Superior temporal gyrus (tissue), 1 donor: ENCODE measurements at regions not wholly inside any gene's neighbourhood (a gene's known extent, or its start where the extent isn't known, plus 50 kb on each side); places are given as distances from the start of the nearest gene placed in this dataset.
A peak's percentile ranks its signal among the peaks of the same experiment; 100 is the strongest.
"Not testable (repeated sequence)": the region's sequence is repeated elsewhere in the genome, so short reads cannot be mapped to it uniquely, and the experiment has no call there.

Experiments
- DNase-seq: peaks from one replicate; pipeline ENCODE4 v3.0.0-alpha.2; 2016; ENCODE audit errors: extremely low spot score

DNA sequence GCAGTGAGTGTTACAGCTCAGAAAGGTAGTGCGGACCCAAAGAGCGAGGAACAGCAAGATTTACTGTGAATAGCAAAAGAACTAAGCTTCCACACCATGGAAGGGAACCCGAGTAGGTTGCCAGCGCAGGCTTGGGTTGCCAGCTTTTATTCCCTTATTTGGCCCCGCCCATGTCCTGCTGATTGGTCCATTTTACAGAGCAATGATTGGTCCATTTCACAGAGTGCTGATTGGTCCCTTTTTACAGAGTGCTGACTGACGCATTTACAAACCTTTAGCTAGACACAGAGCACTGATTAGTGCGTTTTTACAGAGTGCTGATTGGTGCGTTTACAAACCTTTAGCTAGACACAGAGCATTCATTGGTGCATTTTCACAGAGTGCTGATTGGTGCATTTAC, 1030.7 kb downstream of the EPHA7 start:
- DNase-seq, result not testable (repeated sequence)

DNA sequence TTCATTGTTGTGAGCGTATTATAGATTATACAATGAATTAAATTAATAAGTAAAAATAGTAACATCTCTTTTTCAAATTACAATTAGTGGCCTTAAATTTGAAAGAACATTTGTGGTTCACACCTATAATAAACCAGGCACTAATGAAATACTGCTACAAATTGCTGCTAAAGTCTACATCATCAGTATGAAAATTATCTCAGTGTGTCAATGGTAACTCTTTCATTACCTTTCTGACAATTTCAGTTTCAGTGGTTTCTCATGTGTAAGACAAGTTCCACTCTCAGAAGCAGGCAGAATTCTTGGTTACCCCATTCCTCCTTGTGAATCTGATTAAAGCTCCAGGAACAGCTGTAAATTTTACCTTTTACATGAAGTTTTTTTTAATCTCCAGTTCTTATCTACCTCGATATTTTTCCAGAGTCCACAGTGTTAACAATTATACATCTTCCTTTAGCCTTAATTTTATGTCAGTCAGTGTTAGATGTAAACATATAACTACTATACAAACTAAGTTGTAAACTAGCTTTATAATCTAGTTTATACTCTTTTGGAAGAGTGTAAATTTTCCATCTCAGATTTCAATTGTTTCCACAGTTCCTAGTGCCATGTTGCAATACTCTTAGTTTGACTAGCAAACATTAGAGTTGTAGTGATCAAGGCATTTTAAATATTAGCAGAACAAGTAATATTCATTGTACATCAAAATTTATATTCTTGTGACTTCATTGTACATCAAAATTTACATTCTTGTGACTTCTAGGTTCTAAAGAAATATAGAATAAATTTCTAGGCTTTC, 1038.4 kb downstream of the EPHA7 start:
- DNase-seq, result no peak

DNA sequence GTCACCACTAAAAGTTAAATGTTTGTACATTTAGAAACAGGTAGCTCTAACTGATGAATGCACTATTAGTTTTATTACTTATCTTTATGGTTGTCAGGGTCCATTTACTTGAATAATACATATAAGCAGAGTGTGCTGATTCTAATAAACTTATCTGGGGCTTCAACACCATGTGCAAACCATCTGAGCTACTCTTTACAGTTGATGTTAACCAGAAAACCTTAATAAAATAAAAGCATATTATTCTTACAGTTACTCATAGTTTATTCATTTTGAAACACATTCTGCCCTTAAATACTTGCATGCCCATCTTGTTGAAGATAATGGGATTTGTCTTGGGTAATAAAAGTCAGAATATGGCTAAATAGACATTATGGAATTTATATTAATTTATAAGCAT, 1042.2 kb downstream of the EPHA7 start:
- DNase-seq, result no peak

DNA sequence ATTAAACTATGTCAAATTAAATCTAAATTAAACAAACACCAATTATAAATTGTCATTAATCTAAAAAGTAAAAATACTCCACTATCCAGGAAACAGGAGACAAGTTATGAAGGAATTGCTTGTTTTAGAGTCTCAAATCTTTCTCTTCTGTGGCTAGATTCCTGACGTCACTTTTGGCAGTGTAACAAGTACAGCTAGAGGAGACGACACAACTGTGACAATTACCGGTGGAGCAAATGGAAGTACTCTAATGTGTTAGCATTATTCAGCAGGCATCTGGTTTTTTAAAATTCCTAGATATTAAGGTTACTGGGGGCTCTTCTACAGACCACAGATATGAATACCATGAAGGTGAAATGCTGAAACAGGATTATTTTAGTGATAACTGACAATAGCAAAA, 1042.7 kb downstream of the EPHA7 start:
- peak; percentile 36 for DNase-seq

DNA sequence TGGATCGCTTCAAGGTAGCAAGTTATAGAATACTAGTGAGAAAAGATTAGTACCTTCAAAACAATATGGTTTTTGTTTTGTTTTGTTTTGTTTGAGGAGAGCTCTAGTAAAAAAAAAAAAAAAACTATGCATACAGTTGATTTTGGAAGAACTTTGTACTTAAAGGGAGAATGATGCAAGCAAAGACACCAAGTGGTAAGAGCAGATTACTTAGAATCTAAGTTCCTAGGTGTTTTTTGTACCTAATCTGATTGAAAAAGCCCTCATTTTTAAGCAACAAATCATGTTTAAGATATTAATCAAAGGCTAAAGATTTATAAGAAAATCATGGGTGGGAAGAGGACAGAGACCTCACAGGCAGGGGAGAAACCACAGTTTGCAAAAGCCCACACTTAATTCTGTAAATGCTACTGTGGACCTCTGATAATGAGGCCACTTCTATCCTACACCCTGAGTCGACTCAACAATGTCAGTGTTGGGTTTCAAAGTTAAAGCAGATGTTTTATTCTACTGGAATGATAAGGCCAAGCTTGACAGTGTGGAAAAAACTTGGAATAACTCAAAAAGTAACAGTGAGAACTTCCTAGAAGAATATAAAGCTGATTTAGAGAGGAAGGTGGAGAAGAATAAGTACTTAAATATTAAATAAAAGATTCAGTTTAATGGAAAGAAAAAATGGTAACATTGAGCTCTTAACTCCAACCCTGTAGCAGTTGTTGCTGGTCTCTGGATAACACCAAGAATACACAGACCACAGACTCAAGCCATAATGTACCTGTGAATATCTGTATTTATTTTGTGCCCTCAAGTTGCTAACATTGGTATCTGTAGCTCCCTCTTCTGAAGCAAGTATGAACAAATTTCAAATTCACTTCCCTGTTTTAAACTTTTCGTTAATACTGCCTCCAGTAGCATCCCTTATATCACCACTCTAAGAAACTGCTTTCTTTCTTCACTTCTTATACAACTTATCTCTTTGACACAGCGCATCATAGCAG, 1047.8 kb downstream of the EPHA7 start:
- DNase-seq, result no peak

DNA sequence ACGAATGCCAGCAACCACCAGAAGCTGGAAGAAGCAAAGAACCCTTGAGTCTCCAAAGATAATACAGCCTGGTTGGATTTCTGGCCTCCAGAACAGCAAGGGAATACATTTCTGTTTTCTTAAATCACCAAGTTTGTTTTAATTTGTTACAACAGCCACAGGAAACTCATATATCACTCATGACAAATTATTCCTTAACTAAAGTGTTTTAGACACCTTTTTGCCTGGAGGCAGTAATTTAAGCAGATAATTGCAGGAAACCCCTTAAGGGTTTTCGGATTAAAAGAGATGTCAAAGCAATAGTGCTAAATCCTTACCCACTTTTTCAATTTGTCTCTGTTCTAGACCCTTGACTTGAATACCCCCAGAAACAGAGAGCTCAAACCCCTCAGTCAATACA, 1050.0 kb downstream of the EPHA7 start:
- DNase-seq, result no peak

DNA sequence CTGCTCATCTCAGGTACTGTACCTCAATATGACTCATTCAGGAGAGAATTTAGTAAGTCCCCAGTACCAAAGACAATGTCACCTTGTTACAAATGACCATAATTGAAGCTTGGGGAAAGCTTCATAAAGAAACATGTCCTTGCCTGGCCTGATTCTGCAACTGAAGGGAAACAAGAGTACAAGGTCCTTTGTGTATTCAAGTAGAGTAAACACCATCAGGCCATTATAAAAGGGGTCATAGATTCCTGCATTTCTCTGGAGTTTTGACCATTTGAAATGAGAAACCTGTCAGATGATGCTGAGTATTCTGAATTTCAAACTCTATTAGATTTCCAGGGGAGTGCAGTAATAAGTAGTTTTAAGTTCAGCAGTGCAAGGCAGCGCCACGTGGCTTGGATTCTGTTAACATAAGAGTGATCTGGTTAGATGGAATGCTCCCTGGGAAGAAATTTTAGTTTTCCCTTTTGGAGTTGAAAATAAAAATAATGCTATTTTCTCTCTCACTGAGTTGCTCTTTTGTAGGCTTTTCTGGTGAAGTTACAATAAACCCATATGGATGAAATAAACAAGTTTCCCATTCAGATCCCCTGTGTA, 1054.3 kb downstream of the EPHA7 start:
- no peak for DNase-seq

DNA sequence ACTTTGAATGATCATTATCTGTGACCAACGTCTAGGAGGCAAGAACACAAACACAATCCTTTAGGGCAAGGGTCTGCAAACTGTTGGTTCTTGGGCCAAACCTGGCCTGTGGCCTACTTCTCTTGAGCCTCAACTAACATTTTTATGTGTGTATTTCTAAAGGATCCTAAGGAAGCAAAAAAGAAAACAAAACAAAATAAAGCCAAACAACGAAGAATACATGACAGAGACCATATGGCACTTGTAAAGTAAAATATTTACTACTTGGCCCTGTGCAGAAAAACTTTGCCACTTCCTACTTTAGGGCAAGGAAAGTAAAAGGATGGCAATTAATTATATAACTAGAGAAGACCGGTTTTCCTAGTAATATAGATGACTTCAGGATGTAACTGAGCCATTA, 1056.2 kb downstream of the EPHA7 start:
- DNase-seq, result no peak

DNA sequence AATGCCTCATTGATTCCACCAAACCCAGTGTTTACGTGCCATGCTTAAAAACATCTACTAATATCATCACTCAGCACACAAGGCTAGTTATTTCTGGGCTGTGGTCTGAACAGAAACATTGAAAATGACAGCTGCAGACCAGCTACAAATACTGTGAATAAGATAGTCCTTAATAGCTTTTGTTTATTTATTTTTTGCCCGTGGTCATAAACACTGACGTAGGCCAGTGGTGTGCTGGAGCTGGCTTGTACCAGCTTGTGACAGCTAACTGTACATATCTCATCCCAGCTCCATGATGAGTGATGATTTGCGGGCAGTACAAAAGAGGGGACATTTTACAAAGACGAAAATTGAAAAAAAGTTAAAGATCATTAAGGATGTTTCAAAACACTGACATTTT, 1057.0 kb downstream of the EPHA7 start:
- no peak for DNase-seq

DNA sequence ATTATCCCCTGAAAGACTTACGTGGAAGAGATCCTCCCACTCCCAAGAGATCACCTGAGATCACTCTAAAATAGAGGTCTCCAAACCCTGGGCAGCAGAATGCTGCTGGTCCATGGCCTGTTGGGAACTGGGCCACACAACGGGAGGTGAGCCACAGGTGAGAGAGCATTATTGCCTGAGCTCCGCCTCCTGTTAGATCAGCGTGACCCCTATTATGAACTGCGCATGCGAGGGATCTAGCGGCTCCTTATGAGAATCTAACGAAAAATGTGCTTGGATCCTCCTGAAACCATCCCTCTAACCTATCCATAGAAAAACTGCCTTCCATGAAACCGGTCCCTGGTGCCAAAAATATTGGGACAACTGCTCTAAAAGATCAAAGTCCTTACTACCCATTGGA, 1057.4 kb downstream of the EPHA7 start:
- DNase-seq, result no peak

DNA sequence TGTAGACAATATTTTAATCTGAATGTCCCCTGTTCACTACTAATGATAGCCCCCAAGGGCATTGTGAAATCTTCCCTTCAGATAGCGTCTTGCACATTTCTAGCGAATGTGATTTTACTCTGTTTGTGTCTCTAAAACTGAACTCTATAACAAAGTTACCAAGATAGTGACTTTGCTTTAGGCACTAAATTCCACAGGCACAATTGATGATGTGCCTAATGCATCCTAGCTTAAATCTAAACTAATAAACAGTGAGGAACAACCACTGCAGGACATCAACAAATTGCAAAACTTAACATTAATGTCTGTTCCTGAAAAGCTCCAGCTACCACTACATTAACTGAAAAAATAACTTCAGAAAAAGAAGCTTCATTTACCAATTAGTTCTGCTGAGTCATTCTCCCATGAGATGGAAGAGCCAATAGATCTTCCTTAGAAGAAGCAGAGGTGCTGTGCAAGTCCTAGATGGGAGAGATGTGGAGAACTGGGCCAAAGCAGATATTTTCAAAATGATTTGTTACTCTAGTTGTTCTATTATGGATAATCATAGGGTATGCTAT, 1065.0 kb downstream of the EPHA7 start:
- no peak for DNase-seq

DNA sequence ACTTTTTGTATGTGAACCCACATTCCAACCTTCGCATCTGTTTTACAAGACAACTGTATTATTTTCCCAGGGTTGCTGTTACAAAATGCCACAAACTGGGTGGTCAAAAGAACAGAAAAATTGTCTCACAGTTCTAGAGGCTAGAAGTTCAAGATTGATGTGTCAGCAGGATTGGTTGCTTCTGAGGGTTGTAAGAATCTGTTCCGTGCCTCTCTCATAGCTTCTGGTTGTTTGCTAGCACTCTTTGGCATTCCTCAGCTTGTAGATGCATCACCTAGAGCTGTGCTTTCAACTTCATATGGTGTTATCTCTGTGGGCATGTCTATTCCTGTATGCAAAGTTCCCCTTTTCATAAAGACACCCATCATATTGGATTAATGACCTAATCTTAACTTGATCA, 1067.2 kb downstream of the EPHA7 start:
- no peak for DNase-seq

DNA sequence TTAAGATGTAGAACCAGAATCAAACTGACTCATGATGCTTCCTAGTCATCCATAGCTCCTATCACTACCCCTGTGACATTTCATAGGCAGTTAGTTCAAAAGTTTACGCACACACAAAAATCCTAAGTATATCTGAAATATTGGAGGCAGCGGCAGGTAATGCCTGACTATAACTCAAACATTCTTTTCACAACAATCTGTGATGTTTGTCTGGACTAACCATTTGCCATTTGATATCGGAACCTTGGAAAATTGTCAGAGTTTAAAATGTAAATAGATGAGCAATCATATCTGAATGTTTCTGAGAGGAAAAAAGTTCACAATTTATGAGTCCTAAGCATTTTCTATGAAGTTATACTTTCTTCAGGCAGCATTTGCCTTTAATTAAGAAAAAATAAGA, 1078.2 kb downstream of the EPHA7 start:
- no peak for DNase-seq

DNA sequence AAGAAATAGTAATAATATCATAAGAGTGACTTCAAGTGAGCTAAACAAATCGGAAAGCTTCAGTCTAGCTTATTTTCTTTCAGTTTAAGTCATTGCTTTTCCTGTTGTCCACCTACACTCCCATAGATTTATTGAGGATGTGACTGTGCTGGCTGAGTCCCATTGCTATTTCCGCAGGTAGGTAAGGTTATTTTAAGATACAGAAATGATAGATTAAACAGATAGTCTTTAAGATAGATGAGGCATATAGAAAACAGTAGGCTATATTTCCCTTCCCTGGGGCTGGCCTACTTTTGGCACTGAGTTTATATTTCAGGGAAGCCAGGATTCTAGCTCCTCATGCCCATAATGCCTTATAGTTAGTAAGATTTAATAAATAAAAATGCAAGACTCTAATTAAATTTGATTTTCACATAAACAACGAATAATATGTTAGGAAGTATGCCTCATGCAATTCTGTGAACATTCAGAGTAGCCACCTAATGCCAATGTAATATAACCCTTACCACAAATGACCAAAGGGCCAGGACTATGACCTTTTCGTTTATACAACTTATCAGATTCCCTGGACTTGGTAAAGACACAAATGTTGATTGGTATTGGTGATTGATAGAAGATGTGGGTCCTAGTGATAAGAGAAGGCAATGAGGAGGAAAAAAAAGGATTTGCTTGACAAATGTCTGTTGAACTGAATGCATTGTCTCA, 1079.3 kb downstream of the EPHA7 start:
- DNase-seq, result no peak

DNA sequence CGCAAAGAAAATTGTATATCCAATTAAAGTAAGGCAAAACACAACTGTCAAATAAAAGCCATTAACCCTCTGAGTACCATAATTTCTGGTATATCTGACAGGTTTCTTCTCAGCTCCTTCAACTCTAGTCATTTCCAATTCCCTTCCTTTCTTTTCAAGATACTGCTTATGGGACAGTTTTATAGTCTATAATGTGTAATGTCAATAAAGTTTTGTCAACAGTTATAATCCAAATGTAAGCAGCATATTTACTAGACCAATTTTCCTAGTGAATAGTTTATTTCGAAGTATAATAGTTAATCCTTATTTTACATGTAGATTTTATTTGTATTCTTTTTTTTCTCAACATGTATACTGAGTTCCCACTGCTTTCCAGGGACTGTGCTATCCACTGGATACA, 1081.8 kb downstream of the EPHA7 start:
- no peak for DNase-seq

DNA sequence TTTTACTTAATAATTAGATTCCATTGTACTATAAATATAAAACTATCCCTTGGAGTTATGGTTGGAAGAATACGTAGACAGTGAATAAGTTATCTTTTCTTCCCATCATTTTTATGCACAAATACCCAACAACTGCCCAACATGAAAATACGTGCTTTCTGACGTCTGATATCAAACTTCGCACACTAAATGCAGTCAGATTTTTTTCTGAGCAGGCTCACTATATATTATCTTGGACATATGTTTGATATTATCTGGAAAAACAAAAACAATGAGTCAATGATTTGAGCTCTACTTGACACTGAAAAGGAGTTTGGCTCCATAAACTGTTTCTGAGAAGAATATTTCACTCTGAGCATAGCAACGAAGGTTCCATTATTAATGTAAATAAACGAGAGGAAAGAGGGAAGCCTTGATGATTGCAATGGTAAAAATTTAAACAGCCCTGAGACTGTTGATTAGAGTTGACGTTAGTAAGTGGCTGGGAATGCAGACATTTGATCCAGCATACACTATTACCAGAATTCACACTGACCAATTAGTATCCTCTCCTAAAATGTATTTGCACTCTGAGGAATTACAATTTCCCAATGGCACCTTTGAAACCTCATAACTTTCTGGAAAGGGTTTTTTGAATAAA, 1090.0 kb downstream of the EPHA7 start:
- no peak for DNase-seq

DNA sequence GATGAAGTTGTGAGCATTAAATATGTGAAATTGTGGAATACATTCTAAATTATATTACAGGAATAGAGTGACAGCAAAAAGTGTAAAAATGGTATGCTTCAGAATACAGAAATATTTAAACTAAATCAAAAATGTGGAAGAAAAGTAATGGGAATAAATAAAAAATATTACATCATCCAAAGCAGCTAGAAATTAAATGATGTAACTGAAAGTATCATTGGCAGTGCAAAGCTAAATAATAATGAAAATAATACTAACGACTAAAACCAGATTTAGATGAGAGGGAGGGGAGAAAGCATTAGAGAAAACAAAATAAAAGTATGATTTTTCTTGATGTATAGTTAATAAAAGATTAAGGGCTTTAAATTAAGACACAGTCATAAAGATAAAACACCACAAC, 1104.0 kb downstream of the EPHA7 start:
- no peak for DNase-seq

DNA sequence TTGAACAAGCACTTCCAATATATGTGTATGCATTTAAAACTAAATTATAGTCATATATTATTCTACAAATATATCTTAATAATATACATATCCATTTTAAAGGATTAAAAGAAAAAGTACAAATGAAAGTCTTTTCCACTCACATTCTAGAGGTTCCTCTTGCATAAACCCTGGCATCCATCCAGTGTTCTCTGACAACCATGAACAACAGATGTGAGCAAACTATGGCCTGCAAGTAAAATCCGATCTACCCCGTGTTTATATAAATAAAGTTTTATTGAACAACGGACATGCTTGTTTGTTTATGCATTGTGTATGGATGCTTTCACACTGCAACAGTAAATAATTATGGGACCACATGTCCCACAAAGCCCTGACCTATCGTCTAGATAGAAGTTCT, 1122.3 kb downstream of the EPHA7 start:
- DNase-seq, result no peak

DNA sequence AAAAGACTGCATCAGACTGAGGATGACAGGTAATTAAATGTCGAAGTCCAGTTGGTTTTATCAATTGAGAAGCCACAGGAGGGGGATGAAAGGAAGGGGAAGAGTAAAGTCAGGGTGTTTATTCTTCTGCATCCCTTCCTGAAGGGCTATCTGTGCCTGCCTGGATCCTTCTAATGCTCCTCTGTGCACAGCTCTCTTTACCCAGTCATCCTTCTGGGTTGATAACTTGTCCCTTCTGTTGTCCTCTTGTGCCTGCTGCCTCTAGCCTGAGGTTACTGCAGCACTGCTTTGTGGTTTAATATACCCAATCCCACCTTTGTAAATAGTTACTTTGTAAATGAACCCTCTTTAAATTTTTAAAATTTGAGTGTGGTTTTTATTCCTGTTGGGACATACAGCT, 1127.3 kb downstream of the EPHA7 start:
- DNase-seq, result no peak

DNA sequence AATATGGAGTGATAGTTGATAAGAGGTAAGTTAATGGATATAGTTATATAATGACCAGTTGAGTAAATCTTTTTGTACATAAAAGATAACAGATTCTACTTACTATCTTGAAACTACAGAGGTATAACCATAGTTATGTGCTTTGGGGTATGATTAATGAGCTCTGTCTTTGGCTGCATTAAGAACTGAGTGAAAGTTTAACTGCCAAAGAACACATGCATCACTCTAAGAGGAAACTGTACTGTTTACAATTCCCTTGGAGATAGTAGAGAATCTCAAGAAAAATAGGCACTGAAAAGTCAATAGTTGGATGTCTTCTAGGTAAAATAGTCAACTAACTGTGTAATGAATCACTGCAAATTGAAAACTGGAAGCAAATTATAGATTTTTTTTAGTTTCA, 1129.5 kb downstream of the EPHA7 start:
- DNase-seq, result no peak

DNA sequence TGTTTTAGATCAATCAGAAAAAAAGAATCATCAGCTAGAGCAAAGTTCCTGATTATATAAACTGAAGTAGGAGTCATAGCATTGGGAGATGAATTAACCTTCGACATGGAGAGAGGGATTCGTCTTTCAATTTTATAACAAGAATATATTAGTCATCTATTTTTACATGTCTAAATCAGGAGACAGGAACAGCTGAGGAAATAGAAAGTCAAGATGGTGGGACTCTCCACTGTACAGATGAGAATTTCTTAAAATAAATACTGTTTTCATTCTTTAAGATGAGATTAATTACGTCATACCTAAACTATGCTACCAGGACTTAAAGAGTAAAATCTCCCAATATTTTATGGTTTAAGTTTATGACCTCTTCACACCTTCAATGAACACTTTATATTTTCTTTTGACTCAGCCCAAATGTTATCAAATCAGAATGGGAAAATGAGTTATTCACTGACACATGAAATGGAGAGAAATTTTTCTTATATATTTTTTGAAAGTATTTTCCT, 1137.7 kb downstream of the EPHA7 start:
- DNase-seq, result no peak
